Activated CD4-positive, alpha-beta T cell treated with anti-CD3 and anti-CD28 coated beads for 1 hour (primary cell): ENCODE measurements at regions not wholly inside any gene's neighbourhood (a gene's known extent, or its start where the extent isn't known, plus 50 kb on each side); places are given as distances from the start of the nearest gene placed in this dataset.

Source experiments
- DNase-seq: peaks from one replicate; pipeline ENCODE4 v3.0.0-alpha.2; 2020

DNA sequence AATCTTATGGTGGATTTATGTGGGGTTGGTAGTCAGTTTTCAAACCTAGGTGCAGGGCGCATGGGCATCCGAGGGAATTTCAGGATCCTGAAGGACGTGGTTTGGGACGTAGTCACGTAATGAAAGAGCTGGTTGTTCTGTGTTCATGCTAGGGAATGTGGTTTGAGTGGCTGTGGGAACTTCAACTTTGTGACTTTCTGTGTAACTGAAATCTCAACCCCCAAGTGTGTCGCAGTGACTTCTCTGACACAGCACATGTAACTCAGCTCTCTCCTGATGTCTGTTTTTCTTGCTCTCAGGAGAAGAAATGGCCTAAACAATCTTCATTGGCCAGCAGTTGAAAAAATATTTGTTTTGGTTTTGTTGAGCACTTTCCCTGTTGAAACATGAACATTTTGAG is 199.0 kb downstream of the PTEN start:
- DNase-seq = no peak

- no peak for DNase-seq
Observed at GRCh38 chr10:88062798-88063472, 199.5 kb downstream of the PTEN start.

DNA sequence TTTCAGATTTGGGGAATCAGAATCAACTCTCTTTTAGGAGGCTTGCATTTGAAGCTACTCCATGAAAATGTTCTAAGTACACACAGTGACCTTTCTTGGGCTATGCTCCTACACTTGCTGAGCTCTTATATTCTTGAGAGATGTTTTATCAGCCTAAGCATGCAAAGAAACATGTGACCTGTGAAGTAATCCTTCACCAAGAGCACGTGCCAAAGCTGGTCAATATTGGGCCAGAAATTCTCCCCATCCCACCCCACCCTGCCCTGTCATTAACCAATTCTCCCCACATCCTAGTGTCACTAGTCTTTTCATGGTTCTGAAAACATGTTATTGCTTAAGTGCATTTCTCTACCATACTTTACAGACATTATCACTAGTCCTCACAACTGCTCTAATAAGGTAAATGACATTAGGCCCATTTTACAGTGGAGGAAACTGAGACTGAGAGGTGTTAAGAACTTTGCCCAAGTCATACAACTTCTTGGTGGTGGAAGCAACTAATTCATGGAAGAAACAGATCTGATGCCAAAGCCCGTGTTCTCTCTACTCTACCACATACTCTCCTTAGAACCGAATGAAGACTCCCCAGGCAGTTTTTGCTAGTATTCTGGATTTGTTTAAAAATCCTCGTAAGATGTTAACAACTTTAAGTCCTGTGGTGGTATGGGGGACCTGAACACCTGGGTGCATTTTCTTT is 200.6 kb downstream of the PTEN start:
- no peak for DNase-seq

GRCh38 chr10:88064608-88065382 is 201.4 kb downstream of the PTEN start:
- no peak for DNase-seq

DNA sequence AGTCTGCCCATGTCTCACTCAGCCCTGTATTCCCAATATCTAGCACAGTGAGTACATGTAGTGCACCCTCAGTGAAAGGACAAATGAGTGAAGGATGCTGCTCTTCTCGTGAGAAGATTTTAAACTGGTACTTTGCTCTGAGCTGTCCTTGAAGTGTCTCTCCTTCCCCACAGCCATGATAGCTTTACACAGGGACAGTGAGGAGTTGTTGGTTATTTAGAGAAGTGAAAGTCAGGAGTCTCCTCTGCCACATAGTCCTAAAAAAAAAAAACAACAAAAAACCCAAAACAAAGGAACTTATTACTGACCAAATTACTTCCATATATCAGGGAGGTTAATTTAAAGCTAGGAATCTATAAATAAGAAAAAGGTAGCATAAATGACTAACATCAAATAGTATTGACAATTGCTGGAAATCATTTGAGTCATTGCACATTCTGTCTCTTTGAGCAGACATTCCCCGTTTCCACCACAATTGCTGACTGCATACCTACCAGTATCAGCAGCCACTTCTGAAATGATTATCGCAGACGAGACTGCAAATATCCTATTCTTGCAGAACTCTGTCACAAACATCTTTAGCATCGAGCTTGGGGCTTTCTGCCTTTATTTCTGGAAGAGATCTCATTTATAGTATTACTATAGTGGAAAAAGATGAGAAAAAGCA is 202.1 kb downstream of the PTEN start:
- no peak for DNase-seq

DNA sequence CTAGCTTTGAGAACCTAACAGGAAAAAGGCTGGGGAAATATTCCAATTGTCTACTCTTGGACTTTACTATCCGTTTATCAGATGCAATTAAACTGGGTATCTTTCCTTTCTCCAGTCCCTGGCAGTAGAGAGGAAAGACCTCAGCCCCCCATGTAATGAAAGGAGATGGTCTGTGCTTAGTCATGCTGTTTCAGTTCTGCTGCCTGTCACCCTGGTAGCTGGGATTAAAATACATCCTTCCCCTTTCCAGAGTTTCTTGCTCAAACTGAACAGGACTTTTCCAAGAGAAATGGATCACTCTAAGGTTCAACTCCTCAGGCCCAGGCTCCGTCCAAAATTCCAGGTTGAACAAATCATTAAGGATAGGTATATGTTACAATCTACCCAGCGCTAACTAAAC is 202.9 kb downstream of the PTEN start:
- no peak for DNase-seq

- no peak for DNase-seq
Observed at GRCh38 chr10:88066876-88067275, 203.5 kb downstream of the PTEN start.

DNA sequence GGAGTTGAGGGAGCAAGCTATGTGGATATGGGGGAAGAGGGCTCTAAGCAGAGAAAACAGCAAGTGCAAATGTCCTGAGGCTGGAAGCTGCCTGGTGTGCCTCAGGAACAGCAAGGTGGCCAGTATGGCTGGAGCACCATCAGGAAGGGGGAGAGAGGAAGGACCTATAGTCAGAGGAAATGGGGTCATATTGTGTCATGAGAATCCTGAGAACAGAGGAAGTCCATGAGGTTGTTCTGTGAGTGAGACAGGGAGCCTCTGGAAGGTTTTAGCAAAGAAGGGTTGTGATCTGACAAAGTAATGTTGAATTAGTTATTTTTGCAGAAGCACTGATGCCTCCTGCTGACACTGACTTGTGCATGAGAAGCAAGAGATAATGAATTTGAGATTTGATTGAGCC is 204.3 kb downstream of the PTEN start:
- DNase-seq = no peak

GRCh38 chr10:88069338-88069737 is 205.9 kb downstream of the PTEN start:
- no peak for DNase-seq

GRCh38 chr10:88070080-88070880 is 206.9 kb downstream of the PTEN start:
- no peak for DNase-seq

DNA sequence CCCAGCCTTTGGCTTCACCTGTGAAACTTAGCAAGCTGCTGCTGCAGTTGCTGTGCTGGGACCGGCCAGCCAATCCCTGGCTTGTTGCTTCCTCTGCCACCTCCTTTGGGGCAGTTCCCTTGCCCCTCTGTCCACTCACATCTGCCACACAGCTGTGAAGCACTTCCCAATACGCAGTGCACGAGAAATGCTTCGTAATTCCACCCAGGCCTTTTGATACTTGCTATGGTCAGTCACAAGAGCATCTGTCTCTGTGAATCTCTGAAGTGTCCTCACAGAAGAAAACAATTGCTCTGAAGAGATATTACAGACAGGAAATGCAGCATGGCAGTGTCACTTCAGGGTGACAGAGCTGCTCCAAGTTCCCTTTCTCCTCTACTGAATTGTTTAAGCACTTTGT is 208.5 kb downstream of the PTEN start:
- DNase-seq = no peak

DNA sequence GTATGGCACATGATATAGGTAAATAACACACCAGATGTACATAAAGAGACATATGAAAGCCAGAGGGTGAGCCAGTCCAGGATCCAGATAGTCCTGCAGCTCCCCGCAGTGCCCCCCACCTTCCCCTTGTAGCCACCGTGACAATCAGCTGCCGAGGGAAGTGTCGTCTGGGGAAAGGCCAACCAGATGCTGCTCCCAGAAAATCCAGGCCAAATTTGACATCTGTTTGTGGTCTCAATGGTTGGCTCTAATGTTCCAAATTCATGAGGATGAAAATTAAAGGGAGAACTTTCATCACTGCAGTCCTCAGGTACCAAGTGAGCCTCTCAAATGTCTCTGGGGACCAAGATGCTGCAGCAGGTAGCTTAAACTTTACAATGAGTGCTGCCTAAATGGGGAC is 210.3 kb downstream of the PTEN start:
- no peak for DNase-seq

GRCh38 chr10:88074971-88075370 is 211.5 kb downstream of the PTEN start:
- DNase-seq = no peak

- no peak for DNase-seq
Observed at GRCh38 chr10:88076027-88076880, 212.8 kb downstream of the PTEN start.

GRCh38 chr10:88077977-88078376 is 214.6 kb downstream of the PTEN start:
- DNase-seq = no peak

DNA sequence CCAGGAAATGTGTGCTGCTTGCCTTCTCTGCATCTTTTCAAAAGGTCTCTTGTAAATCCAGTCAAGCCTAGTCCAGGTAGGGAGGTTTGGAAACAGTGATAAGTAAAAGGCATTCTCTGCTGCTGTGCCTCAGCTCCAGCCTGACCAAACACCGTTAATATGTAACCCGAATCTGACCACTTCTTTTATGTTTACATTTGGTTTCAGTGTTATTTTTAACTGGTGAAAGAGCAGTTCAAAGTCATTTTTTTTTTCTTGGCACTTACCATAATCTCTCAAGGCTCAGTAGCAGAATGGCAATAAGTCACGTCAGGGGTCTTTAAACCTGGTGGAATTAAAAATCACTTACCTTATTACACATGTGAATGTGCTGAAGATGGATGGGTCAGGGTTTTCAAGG is 216.8 kb downstream of the PTEN start:
- no peak for DNase-seq

DNA sequence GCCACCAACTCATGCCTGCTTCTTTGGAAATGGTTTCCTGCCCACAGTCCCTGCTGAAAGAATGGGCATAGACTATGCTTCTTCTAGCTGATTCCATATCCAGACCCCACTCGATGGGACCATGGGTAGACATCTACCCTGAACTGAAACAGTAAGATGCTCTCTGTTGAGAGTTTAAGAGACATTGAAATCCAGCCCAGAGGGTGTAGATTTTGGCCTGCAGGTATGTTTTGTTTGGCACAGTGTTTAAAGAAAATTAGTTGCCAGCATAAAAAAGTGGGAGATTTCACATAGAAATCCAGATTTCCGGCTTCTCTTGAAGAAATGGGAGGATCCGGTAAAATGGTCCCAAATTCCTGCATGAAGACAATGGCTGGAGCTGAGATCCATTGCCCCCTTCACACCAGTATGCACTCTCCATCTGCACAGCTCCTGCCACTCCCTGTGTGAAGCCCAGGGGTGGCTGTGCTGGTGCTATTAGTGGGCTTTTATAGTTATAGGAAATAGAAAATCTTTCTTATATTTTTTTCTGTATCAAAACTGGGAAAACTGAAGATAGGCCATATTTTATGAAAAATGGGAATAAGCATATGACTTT is 218.1 kb downstream of the PTEN start:
- DNase-seq = no peak

- DNase-seq = no peak
Observed at GRCh38 chr10:88082391-88082790, 219.0 kb downstream of the PTEN start.

DNA sequence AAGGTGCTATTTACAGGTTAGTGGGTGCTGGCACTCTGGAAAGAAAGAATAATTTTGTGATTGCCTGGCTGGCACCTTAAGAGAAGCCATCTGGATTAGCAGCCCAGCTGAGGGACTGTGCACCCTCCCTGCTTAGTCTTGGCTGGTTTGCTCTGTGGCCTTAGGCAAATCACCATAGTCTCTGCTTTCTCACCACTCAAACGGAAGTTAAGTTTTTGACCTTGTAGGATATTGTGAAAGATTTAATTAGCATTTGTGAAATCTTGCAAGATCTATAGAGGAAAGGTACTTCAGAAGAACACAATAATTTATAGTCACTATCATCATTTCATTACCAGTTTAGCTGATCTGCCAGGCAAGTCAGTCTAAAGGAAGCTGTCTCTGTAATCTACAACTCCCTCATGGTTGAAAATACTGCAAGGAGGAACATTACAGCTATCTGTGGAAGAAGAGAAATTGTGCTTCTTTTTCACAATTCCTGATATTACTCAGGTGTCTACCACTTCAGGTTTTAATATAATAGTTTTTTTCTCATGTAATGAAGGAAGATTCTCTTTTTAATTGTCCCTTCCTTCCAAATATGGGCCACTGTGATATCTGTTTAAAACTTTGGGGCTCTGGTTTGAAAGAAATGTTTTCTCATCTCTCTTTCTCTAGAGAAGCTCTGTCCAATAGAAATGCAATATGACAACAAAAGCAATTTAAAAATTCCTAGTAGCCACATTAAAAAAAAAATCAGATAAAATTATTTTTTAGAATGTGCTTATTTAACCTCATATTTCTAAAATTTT is 219.6 kb downstream of the PTEN start:
- DNase-seq = no peak

DNA sequence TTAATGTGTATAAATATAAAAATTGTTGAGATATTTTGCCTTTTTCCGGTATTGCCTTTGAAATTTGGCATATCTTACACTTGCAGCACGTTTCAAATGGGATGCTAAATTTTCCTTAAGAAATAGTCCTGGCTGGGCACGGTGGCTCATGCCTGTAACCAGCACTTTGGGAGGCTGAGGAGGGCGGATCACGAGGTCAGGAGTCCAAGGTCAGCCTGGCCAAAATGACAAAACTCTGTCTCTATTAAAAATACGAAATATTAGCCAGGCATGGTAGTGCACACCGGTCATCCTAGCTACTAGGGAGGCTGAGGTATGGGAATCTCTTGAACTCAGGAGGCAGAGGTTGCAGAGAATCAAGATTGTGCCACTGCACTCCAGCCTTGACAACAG is 220.2 kb downstream of the PTEN start:
- DNase-seq = no peak
